ENCODE measurements at regions not wholly inside any gene's neighbourhood (a gene's known extent, or its start where the extent isn't known, plus 50 kb on each side); places are given as distances from the start of the nearest gene placed in this dataset.
A peak's percentile ranks its signal among the peaks of the same experiment; 100 is the strongest.
"Not testable (repeated sequence)": the region's sequence is repeated elsewhere in the genome, so short reads cannot be mapped to it uniquely, and the experiment has no call there.

GRCh38 chr1:91605566-91605965, 104.9 kb downstream of the CDC7 start:
- DNase-seq (ENCODE audit: low spot score) (no peak), FAIRE-seq (no peak)

GRCh38 chr1:91606546-91607078, 106.0 kb downstream of the CDC7 start:
- FAIRE-seq (no peak), DNase-seq (ENCODE audit: low spot score) (no peak)

- FAIRE-seq; DNase-seq (ENCODE audit: low spot score): not testable (repeated sequence)
Observed at GRCh38 chr1:91607686-91608085, 107.0 kb downstream of the CDC7 start.

GRCh38 chr1:91608876-91609275, 108.2 kb downstream of the CDC7 start:
- DNase-seq (ENCODE audit: low spot score) (peak; percentile 79), FAIRE-seq (peak; percentile 55)

- DNase-seq (ENCODE audit: low spot score) (peak; percentile 72), FAIRE-seq (peak; percentile 61)
Observed at GRCh38 chr1:91609551-91609950, 108.9 kb downstream of the CDC7 start.

- FAIRE-seq (no peak), DNase-seq (ENCODE audit: low spot score) (no peak)
Observed at GRCh38 chr1:91610102-91610501, 109.5 kb downstream of the CDC7 start.

- DNase-seq (ENCODE audit: low spot score): no peak
- FAIRE-seq: no peak
Observed at GRCh38 chr1:91610789-91611188, 110.1 kb downstream of the CDC7 start.

GRCh38 chr1:91611483-91611917, 110.8 kb downstream of the CDC7 start:
- no peak for DNase-seq (ENCODE audit: low spot score)
- no peak for FAIRE-seq

- no peak for FAIRE-seq
- DNase-seq (ENCODE audit: low spot score): no peak
Observed at GRCh38 chr1:91613595-91613994, 112.9 kb downstream of the CDC7 start.

- no peak for DNase-seq (ENCODE audit: low spot score)
- FAIRE-seq: no peak
Observed at GRCh38 chr1:91616712-91617111, 116.1 kb downstream of the CDC7 start.

GRCh38 chr1:91617285-91617765, 116.7 kb downstream of the CDC7 start:
- DNase-seq (ENCODE audit: low spot score): no peak
- no peak for FAIRE-seq

- DNase-seq (ENCODE audit: low spot score) (no peak), FAIRE-seq (no peak)
Observed at GRCh38 chr1:91619881-91620280, 119.2 kb downstream of the CDC7 start.

- FAIRE-seq: no peak
- no peak for DNase-seq (ENCODE audit: low spot score)
Observed at GRCh38 chr1:91621360-91621759, 120.7 kb downstream of the CDC7 start.

- DNase-seq (ENCODE audit: low spot score): no peak
- FAIRE-seq: no peak
Observed at GRCh38 chr1:91621907-91622306, 121.3 kb downstream of the CDC7 start.

- FAIRE-seq: no peak
- DNase-seq (ENCODE audit: low spot score): no peak
Observed at GRCh38 chr1:91622616-91623015, 122.0 kb downstream of the CDC7 start.

GRCh38 chr1:91623020-91623419, 122.4 kb downstream of the CDC7 start:
- FAIRE-seq: no peak
- no peak for DNase-seq (ENCODE audit: low spot score)

- DNase-seq (ENCODE audit: low spot score) (no peak), FAIRE-seq (no peak)
Observed at GRCh38 chr1:91624331-91624730, 123.7 kb downstream of the CDC7 start.

Measured in RCC 7860 (cell line).